M059J (cell line): ENCODE measurements at regions not wholly inside any gene's neighbourhood (a gene's known extent, or its start where the extent isn't known, plus 50 kb on each side); places are given as distances from the start of the nearest gene placed in this dataset.

Experiments
- DNase-seq: peaks from one replicate; pipeline ENCODE4 v3.0.0-alpha.2; 2012; ENCODE audit warnings: low read depth

DNA sequence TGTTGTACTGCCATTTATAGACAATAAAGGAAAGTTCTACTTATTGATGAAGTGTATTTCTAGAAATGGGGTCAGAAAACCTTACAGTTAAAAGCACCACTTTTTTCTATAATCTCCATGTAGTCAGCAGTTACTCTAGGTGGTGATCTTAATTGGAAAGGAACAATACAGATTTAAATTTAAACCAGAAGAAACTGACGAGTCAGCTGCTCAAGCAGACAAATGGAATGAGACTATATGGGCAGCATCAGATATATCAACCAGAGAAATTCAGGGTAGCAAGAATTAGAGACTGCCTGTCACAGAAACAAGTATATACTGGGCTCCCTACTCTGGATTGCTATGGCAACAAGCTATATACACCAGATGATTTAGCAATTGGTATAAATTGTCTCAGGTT is 99.6 kb upstream of the SCG2 start:
- DNase-seq = no peak

DNA sequence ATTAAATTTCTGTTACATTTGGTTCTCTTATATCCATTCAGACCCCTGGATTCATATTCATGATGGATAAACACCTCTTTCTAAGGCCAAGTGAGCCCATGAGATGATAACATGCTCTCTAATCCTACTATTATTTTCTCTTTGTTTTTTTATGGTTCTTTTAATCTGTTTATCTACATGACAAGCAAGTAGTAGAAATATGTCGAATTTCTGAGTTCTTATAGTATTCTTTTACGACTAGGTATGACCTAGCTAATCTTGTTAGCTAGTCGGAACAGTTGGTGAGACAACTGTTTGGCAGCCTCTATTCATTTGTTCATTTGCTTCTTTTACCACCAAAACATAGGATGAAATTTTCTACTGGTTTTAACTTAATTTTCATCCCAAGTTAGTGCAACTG is 98.1 kb upstream of the SCG2 start:
- DNase-seq = no peak

DNA sequence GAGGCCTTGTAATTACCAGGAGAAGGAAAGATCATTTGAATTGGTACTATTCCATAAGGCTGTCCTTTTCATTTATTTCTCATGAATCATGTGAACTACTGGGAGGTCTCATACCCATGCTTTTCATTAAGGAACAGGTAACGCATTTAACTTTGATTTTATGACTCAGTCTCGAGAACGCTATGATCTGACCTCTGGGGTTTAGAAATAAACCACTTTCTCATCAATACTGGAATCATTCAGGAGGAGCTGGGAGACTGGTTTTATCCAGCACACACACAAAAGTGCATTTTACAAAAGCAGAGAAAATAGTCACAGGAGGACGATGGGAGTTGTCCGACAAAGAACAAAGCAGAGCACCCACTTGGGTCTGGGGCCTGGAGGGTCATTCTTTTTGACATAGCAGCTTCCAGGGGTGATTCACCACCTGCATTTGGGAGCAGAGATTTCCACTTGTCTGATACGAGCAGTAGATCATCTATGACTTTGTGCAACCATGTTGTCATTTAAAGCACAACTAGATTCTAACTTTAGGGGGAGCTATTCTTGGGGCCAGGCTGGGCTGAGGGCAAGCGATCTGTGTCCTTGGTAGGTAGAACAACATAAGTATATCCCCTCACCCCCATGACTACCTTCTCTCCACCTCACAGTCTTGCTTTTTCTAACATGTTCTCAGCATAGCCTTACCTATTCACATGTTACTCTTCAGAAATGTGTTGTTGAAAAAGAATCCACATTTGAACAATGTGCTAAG is 95.9 kb upstream of the SCG2 start:
- peak; percentile 44 for DNase-seq

DNA sequence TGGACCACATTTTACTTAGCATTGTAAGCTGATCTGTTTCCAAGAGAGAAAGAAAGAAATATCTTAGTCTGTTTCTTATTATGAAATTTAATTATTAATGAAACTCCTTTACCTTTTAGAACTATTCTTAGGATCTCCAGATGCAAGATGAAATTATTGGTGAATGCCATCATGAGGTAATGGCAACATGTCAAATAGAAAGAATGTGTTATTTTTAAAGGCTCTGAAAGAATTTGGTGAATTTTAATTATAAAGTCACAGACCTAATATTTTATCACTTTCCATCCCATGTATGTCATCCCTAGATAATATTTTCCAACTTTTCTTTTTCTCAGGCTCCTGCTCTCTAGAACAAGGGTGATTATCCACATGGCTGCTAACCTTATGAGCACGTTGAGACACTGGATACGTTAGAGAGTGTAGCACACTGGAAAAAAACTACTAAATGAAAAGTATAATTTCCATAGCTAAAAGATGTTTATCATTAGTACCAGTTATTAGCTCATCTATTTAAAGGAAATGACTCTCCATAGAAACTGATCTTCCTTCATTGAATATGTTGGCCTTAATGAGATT is 95.2 kb upstream of the SCG2 start:
- DNase-seq = no peak

DNA sequence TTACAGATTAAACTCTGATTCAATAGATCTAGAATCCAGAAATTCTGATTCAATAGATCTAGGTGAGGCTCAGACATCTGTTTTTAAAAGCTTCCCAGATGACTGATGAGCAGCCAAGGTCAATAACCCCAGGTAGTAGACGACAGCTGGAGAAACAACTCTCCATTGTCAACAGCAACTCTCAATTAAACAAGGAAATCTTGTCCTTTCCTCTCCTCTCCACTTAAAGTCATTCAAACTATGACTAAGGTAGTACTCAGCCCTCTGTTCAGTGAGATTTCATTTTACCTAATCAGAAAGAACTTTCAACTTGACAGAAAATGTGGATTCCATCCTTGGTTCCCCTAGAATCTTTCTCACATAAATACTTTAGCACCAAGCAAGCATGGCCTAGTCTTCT is 94.6 kb upstream of the SCG2 start:
- DNase-seq = peak; percentile 50

DNA sequence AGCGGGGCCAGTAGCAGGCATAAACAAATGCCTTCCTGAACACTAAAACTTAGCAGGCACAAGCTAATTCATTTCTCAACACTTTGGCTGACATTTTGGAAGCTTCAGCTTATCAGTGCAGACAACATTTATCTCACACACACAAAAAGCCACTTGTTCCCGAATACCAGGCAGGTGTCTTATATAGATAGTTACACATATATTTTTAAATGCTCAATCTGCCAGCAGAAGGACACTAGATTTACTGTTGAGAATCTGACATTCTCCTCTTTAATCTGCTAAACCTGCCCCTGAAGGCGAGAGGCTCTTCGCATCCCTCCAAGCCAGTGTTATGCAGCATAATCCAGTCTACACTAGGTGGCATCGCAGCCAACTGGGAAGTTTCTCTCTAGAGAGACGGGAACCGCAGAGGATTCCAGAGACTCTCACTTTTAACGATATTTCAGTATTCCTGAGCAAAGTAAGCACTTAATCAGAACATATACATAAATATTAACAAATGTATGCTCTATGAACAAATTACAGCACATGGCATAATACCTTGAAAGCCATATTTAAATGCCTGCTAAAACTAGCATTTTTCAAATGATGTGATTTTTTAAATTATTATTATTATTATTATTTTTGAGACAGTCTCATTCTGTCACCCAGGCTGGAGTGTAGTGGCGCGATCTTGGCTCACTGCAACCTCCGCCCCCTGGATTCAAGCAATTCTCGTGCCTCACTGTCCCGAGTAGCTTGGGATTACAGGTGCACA is 90.2 kb upstream of the SCG2 start:
- DNase-seq = peak; percentile 65

DNA sequence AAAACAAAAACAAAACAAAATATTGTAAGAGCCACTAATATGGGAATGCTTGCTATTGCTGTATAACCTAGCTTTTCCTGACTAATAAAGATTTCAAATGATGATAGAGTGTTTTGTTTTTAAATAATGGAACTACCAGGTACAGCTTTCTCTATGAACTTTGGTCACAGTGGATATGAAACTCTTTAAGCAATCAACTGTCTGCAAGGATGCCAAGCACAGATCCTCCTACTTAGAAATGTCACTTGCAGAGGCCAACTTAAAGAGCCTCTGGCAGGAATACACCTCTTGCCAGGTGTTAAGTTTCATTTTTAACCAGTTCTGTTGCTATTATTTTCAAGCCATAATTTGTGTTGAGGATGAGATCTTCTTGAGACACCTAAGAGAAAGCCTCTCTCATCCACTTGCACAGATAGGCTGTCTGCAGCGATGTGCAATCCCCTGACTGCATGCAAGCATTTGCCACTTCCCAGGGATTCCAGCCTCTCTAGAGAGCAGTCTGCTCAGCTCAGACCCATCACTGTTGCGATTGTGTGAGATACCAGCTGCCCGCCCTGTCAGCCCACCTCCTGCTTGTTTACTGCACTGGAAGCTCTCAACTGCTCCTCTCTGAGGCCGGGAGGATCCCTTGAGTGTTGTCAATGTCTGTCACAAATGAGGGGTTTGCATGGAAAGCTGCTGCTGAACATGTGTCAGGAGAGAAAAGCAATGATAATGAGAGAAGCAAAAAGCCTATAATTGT is 86.1 kb upstream of the SCG2 start:
- no peak for DNase-seq

DNA sequence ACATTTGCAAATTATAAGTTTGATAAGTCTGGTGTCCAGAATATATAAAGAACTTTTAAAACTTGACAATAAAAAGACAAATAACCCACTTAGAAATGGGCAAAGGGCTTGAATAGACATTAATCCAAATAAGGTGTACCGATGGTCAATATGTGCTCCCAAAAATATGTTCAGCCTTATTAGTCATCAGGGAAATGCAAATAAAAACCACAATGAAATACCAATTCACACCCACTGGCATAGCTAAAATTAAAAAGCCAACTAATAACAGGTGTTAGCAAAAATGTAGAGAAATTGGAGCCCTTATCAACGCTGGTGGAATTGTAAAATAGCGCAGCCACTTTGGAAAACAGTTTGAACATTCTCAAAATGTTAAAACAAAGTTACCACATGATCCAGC is 79.0 kb upstream of the SCG2 start:
- DNase-seq = no peak

DNA sequence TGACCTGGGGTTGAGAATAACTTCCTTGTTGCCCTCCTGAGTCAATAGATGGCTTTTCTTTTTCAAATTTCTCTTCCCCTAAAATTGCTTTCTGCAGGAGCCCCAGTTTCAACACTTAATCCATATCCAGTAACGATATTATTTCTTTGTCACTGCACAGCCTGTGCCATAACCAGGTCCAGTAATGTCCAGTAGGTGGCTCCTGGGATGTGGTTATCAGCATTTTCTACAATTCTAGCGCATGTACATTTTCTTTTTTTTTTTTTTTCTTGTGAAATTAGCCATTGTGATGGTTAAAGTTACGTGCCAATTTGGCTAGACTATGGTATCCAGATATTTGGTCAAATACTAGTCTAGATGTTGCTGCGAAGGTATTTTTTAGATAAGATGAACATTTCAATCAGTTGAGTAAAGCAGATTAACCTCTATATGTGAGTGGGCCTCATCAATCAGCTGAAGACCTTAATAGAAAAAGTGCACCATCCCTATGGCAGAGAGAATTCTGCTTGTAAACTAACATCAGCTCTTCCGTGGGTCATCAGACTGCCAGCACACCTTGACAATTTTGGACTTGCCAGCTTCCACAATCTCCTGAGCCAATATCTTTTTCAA is 72.9 kb upstream of the SCG2 start:
- no peak for DNase-seq

DNA sequence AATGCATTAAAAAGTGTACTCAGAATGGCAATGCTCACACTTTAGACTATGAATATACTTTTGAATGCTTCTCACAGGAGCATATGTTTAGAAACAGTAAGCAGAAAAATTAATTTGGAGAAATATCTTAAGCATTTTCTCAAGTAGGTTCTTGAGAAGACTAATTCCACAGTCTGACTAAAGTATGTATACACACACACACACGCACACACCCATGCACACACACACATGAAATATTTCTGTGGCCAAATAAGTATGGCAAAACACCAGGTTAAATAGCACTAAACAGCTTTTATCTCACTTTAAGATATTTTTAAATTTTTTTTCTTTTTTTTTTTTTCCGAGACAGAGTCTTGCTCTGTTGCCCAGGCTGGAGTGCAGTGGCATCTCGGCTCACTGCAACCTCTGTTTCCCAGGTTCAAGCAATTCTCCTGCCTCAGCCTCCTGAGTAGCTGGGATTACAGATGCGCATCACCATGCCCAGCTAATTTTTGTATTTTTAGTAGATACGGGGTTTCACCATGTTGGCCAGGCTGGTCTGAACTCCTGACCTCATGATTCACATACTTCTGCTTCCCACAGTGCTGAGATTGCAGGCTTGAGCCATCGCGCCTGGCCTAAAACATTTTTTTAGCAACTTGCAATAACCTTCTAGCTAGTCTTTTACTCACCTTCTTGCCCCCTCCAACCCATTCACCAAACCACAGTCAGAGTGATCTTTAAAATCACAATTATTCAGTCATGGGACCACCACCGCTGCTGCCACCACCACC is 67.5 kb upstream of the SCG2 start:
- DNase-seq = peak; percentile 77

DNA sequence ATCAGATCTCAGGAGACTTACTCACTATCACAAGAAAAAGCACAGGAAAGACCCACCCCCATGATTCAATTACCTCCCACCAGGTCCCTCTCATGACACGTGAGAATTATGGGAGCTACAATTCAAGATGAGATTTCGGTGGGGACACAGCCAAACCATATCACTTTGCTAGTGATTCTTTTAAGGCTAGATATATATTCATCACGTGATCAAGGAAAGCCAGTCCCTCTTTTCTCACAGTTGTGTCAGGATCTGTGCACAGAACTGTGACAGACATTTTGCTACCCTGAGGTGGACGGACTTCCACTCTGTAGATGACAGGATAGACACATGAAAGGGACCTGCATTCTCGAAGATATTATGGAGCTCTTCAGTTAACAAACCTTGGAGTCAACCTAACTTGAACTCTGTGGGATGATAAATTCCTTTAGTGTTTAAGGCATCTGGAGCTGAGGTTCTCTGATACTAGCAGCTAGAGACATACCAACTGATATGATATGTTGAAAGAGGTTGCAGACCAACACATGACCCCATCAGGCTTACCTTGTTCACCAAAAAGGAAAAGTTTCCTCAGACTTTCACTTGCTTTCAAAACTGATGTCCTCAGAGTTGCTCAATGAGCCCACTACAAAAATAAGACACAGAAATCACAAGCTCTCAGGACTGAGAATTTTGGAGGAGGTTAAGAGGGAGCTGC is 66.3 kb upstream of the SCG2 start:
- DNase-seq = peak; percentile 47

DNA sequence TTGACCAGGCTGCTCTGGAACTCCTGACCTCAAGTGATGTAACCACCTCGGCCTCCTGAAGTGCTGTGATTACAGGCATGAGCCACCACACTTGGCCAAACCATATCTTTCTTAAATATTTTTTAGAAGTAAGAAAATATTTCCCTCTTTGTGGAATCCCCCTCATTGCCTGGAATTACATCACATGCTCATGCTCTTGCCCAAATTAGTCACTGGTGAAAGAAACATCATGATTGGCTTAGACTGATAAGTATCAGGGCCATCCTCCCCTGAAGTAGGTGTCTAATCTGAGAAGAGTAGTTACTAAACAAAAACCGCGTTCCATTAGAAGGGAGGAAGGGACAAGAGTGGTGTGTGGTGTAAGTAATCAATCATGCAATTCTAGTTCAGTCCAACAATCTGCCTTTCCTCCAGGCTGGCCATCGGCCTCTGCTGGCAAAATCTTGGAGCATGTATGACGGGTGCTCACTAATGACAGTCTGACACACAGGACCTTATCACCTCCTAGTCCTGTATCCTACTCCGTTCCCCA is 52.3 kb upstream of the SCG2 start:
- peak; percentile 8 for DNase-seq

DNA sequence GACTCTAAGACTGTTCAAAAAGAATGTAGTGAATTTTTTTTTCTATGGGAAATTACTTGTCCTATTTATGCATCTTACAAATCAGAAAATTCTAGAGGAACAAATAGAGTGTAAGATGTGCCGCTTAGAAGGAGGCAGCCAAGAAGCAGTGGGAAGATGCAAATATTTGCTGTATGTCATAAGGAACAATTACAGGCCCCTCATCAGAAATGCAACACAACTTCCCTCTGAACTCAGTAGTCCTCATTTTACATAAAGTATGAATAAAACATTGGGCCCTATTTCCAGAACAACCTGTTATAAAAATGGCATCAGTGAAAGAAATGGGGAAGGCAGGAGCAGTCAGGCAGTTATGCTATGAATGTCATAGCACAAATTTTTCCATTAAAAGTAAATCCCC is 50.7 kb upstream of the SCG2 start:
- no peak for DNase-seq

DNA sequence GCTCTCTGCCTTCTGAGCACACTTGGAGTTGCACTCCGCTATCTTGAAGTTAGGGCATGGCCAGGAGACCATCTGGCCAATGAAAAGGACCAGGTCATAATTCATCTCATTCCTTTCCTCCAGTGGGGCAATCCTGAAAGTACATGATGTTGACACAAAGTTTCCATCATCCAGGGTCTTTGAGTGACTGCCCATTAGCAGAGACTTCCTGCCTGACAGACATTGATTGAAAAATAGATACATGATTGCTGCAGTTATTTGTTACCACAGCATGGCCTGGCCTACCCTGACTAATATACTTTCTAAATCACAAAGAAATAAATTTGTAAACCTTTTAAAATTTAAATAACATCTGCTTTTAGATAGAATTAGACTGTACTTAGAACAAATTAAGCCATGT is 50.0 kb upstream of the SCG2 start:
- DNase-seq = no peak
